WTC11 (cell line): ENCODE measurements at regions not wholly inside any gene's neighbourhood (a gene's known extent, or its start where the extent isn't known, plus 50 kb on each side); places are given as distances from the start of the nearest gene placed in this dataset.

ENCODE experiments used
- ATAC-seq: fragments of 200-7000 bp; cut with Tn5 transposase; 2 replicates; pipeline ENCODE4 v1.10.0; 2021; ENCODE audit warnings: mild to moderate bottlenecking, moderate library complexity
- CTCF ChIA-PET: fragments of 300-600 bp; sonication (Branson Sonifier 250); formaldehyde crosslinking; loops from one replicate; lab custom pipeline; 2021; ENCODE audit warnings: antibody characterized with exemption; lab: Charles Lee
- POLR2A ChIA-PET: fragments of 350-600 bp; sonication (Branson Sonifier 250); formaldehyde crosslinking; loops from one replicate; lab custom pipeline; 2021; ENCODE audit warnings: antibody characterized with exemption; lab: Charles Lee
- DNase-seq: peaks from one replicate; pipeline ENCODE4 v3.0.0; 2021; ENCODE audit warnings: low spot score
- H3K27ac Mint-ChIP-seq: 2 replicates; pipeline ENCODE4 v1.8.0; 2021; ENCODE audit warnings: mixed read lengths
- H3K27me3 Mint-ChIP-seq: 2 replicates; pipeline ENCODE4 v1.8.0; 2021; ENCODE audit warnings: low read depth, mild to moderate bottlenecking, moderate library complexity, mixed read lengths
- H3K36me3 Mint-ChIP-seq: 2 replicates; pipeline ENCODE4 v1.8.0; 2021; ENCODE audit warnings: mixed read lengths
- H3K4me1 Mint-ChIP-seq: 2 replicates; pipeline ENCODE4 v1.8.0; 2022; ENCODE audit warnings: mixed read lengths
- H3K4me3 Mint-ChIP-seq: 2 replicates; pipeline ENCODE4 v1.8.0; 2021; ENCODE audit warnings: mild to moderate bottlenecking, moderate library complexity, mixed read lengths
- H3K9me3 Mint-ChIP-seq: 2 replicates; pipeline ENCODE4 v1.8.0; 2021; ENCODE audit warnings: mixed read lengths
- AFF4 ChIP-seq: sonication (generic); formaldehyde crosslinking; IDR thresholded peaks from 2 replicates; pipeline ENCODE4 v1.8.1; 2023; ENCODE audit warnings: mild to moderate bottlenecking, missing genetic modification reagents, borderline replicate concordance
- CREB1 ChIP-seq: sonication (generic); formaldehyde crosslinking; IDR thresholded peaks from 2 replicates; pipeline ENCODE4 v1.8.0; 2023; ENCODE audit warnings: mild to moderate bottlenecking, missing genetic modification reagents
- CREM ChIP-seq: sonication (generic); formaldehyde crosslinking; IDR thresholded peaks from 2 replicates; pipeline ENCODE4 v1.8.1; 2022; ENCODE audit warnings: mild to moderate bottlenecking, missing genetic modification reagents, moderate library complexity
- CTCF ChIP-seq: fragments of 200-600 bp; IDR thresholded peaks from 2 replicates; pipeline ENCODE4 v1.8.0; 2022; ENCODE audit warnings: antibody characterized with exemption
- E2F5 ChIP-seq: sonication (generic); formaldehyde crosslinking; IDR thresholded peaks from 2 replicates; pipeline ENCODE4 v1.8.1; 2022; ENCODE audit warnings: mild to moderate bottlenecking, moderate library complexity, missing genetic modification reagents
- ESRRA ChIP-seq: sonication (generic); formaldehyde crosslinking; IDR thresholded peaks from 2 replicates; pipeline ENCODE4 v1.8.1; 2022; ENCODE audit warnings: mild to moderate bottlenecking, missing genetic modification reagents, borderline replicate concordance
- FOXJ3 ChIP-seq: sonication (generic); formaldehyde crosslinking; IDR thresholded peaks from 2 replicates; pipeline ENCODE4 v1.9.0; 2021; ENCODE audit warnings: missing genetic modification reagents, mild to moderate bottlenecking, borderline replicate concordance
- MYBL2 ChIP-seq: sonication (generic); formaldehyde crosslinking; IDR thresholded peaks from 2 replicates; pipeline ENCODE4 v1.8.1; 2023; ENCODE audit warnings: mild to moderate bottlenecking, moderate library complexity, missing genetic modification reagents
- NR1H2 ChIP-seq: sonication (generic); formaldehyde crosslinking; IDR thresholded peaks from 2 replicates; pipeline ENCODE4 v1.9.0; 2021; ENCODE audit warnings: mild to moderate bottlenecking, moderate library complexity, missing genetic modification reagents
- NR2C2 ChIP-seq: sonication (generic); formaldehyde crosslinking; IDR thresholded peaks from 2 replicates; pipeline ENCODE4 v1.8.0; 2022; ENCODE audit warnings: mild to moderate bottlenecking, missing genetic modification reagents
- RELA ChIP-seq: sonication (generic); formaldehyde crosslinking; IDR thresholded peaks from 2 replicates; pipeline ENCODE4 v1.8.1; 2022; ENCODE audit warnings: missing genetic modification reagents, mild to moderate bottlenecking, borderline replicate concordance
- TCF7 ChIP-seq: sonication (generic); formaldehyde crosslinking; IDR thresholded peaks from 2 replicates; pipeline ENCODE4 v1.8.0; 2022; ENCODE audit warnings: mild to moderate bottlenecking, low read depth, missing genetic modification reagents, moderate library complexity
- ZNF121 ChIP-seq: sonication (generic); formaldehyde crosslinking; IDR thresholded peaks from 2 replicates; pipeline ENCODE4 v1.8.0; 2023; ENCODE audit warnings: missing genetic modification reagents
- ZNF263 ChIP-seq: sonication (generic); formaldehyde crosslinking; IDR thresholded peaks from 2 replicates; pipeline ENCODE4 v1.8.1; 2022; ENCODE audit warnings: low read depth, mild to moderate bottlenecking, moderate library complexity, missing genetic modification reagents
- TF ChIP-seq, protein P1 (sequence below): fragments of 250-450 bp; sonication (Bioruptor Pico); IDR thresholded peaks from 2 replicates; pipeline ENCODE4 v1.9.0; 2021; ENCODE audit warnings: mild to moderate bottlenecking
- TF ChIP-seq, protein P2 (sequence below): sonication (generic); formaldehyde crosslinking; IDR thresholded peaks from 2 replicates; pipeline ENCODE4 v1.8.0; 2022; ENCODE audit warnings: mild to moderate bottlenecking, missing genetic modification reagents
- TF ChIP-seq, protein P3 (sequence below): sonication (generic); formaldehyde crosslinking; IDR thresholded peaks from 2 replicates; pipeline ENCODE4 v1.8.0; 2022; ENCODE audit warnings: missing genetic modification reagents

GRCh38 chr10:113494761-113495160, 58.1 kb upstream of the HABP2 start (continued):
- TF ChIP-seq NR1H2 (CRISPR knock-in tag) (no peak), RELA (CRISPR knock-in tag) (no peak), AFF4 (CRISPR knock-in tag) (no peak), CTCF (no peak), FOXJ3 (no peak), TCF7 (CRISPR knock-in tag) (no peak), ZNF263 (CRISPR knock-in tag) (no peak), ZNF121 (no peak)
- TF ChIP-seq, protein P1, sequence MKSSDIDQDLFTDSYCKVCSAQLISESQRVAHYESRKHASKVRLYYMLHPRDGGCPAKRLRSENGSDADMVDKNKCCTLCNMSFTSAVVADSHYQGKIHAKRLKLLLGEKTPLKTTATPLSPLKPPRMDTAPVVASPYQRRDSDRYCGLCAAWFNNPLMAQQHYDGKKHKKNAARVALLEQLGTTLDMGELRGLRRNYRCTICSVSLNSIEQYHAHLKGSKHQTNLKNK = no peak
- TF ChIP-seq, protein P2, sequence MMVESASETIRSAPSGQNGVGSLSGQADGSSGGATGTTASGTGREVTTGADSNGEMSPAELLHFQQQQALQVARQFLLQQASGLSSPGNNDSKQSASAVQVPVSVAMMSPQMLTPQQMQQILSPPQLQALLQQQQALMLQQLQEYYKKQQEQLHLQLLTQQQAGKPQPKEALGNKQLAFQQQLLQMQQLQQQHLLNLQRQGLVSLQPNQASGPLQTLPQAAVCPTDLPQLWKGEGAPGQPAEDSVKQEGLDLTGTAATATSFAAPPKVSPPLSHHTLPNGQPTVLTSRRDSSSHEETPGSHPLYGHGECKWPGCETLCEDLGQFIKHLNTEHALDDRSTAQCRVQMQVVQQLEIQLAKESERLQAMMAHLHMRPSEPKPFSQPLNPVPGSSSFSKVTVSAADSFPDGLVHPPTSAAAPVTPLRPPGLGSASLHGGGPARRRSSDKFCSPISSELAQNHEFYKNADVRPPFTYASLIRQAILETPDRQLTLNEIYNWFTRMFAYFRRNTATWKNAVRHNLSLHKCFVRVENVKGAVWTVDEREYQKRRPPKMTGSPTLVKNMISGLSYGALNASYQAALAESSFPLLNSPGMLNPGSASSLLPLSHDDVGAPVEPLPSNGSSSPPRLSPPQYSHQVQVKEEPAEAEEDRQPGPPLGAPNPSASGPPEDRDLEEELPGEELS = no peak

DNA sequence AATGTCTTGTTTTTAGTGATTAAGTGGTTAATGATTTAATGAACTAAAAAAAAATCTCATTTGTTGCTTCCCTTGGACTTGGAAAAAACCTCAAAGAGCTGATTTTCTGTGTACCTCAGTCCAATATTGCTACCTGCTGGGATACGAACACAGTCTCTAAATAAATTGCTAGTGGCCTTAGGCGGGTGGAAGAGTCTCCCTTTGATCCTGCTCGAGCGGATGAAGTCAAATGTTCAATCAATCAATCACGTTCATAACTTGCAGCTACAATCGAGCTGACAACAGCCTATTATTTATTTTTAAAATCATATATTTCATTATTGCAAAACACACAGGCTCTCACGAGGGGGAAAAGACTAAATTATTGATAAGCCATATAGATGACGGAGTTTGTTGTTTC, 57.3 kb upstream of the HABP2 start:
- ChIA-PET POLR2A (no interaction called here), CTCF (interaction anchor here (0.6 to 0.9 kb wide), 2 partner anchors 167 to 183 kb away, joined by 3 read pairs; no protein-coding TSS in a partner anchor)
- no peak for DNase-seq
- peaks cover 3% of the 10 kb centered on the region; the same call in 1 of the 2 replicates for H3K27me3 Mint-ChIP-seq
- H3K9me3 Mint-ChIP-seq = no peaks in the 10 kb centered on the region
- H3K4me1 Mint-ChIP-seq = peaks cover 11% of the 10 kb centered on the region
- no peak for TF ChIP-seq NR2C2 (CRISPR knock-in tag)
- no peak for ATAC-seq
- H3K27ac Mint-ChIP-seq = no peak overlapping the region
- H3K4me3 Mint-ChIP-seq = no peak overlapping the region
- H3K36me3 Mint-ChIP-seq = no peaks in the 10 kb centered on the region

DNA sequence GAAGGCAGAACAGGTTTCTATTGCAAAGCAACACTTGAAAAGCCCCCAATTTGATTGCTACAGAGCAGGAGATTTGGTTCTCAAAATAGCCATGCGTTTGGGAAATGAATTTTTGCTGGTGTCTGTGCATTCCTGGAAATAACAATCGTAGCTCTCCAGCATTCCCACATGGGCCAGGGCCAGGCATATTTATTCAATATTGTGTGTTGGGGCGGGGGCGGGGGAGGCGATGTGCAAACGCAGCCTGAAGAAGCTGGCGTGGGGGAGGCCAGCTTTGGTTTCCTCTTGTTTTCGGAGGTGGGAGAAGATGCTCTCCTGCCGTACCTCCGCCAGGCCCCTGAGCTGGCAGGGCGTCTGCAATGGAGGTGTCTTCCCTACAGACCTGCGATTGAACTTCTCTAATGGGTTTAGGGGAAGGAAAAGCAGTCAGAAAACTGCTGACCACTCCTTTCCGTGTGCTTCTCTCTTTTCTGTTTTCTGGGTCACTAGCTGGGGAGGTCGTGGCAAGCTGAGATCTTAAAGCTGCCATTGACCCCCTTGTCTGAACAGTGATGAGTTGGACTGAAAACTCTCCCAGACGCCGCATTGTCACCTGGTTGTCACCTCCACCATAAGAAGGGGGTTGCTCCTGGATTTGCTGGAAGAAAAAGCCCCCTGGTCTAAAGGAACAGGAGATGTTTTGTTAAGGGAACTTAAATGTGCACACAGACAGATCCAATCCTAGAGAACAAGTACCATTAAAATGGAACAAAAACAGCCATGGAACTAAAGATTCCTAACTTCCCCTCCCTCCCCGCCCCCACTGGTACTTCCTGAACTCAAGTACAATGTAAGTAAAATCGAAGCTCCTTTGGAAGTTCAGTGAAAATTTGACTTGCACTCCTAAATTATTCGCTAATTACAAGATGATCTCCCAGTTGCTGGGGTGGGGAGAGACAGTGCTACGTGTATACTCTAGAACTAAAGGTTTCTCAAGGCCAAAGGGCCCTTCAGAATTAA, 56.4 kb upstream of the HABP2 start:
- H3K9me3 Mint-ChIP-seq = no peaks in the 10 kb centered on the region
- H3K27ac Mint-ChIP-seq = no peak overlapping the region
- peaks cover 3% of the 10 kb centered on the region; the same call in 1 of the 2 replicates for H3K27me3 Mint-ChIP-seq
- ChIA-PET CTCF (interaction anchor here (0.6 to 1.2 kb wide), 2 partner anchors 62 to 168 kb away, joined by 3 read pairs; no protein-coding TSS in a partner anchor), POLR2A (no interaction called here)
- no peak for DNase-seq
- ATAC-seq = no peak
- no peaks in the 10 kb centered on the region for H3K36me3 Mint-ChIP-seq
- H3K4me1 Mint-ChIP-seq = peaks cover 11% of the 10 kb centered on the region
- no peak overlapping the region for H3K4me3 Mint-ChIP-seq
- no peak for TF ChIP-seq MYBL2 (CRISPR knock-in tag)
- no peak for TF ChIP-seq CREM (CRISPR knock-in tag)
- no peak for TF ChIP-seq ESRRA
- TF ChIP-seq CREB1 (CRISPR knock-in tag) = no peak
- TF ChIP-seq, protein P3, sequence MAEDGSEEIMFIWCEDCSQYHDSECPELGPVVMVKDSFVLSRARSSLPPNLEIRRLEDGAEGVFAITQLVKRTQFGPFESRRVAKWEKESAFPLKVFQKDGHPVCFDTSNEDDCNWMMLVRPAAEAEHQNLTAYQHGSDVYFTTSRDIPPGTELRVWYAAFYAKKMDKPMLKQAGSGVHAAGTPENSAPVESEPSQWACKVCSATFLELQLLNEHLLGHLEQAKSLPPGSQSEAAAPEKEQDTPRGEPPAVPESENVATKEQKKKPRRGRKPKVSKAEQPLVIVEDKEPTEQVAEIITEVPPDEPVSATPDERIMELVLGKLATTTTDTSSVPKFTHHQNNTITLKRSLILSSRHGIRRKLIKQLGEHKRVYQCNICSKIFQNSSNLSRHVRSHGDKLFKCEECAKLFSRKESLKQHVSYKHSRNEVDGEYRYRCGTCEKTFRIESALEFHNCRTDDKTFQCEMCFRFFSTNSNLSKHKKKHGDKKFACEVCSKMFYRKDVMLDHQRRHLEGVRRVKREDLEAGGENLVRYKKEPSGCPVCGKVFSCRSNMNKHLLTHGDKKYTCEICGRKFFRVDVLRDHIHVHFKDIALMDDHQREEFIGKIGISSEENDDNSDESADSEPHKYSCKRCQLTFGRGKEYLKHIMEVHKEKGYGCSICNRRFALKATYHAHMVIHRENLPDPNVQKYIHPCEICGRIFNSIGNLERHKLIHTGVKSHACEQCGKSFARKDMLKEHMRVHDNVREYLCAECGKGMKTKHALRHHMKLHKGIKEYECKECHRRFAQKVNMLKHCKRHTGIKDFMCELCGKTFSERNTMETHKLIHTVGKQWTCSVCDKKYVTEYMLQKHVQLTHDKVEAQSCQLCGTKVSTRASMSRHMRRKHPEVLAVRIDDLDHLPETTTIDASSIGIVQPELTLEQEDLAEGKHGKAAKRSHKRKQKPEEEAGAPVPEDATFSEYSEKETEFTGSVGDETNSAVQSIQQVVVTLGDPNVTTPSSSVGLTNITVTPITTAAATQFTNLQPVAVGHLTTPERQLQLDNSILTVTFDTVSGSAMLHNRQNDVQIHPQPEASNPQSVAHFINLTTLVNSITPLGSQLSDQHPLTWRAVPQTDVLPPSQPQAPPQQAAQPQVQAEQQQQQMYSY (CRISPR knock-in tag) = no peak
- TF ChIP-seq E2F5 = no peak
